AG04450 (cell line): ENCODE measurements at regions not wholly inside any gene's neighbourhood (a gene's known extent, or its start where the extent isn't known, plus 50 kb on each side); places are given as distances from the start of the nearest gene placed in this dataset.

Source experiments
- CTCF ChIA-PET: fragments of 300-600, 350-600 bp; formaldehyde crosslinking; extraction: SDS; loops from one replicate; lab custom pipeline; 2022; ENCODE audit warnings: antibody characterized with exemption, inconsistent platforms; lab: Charles Lee
- POLR2A ChIA-PET: fragments of 350-600 bp; formaldehyde crosslinking; extraction: SDS; loops from one replicate; lab custom pipeline; 2021; ENCODE audit warnings: antibody characterized with exemption, inconsistent platforms; lab: Yijun Ruan, JAX
- DNase-seq: peaks from one replicate; pipeline ENCODE4 v3.0.0-alpha.2; 2011; ENCODE audit warnings: low read depth, low spot score
- H3K27ac ChIP-seq: one replicate; pipeline ENCODE4 v1.5.1; 2012; ENCODE audit warnings: low read depth, low read length, control low read depth
- H3K27me3 ChIP-seq: one replicate; pipeline ENCODE4 v1.6.0; 2012; ENCODE audit warnings: low read length; ENCODE audit not compliant: control insufficient read depth, insufficient read depth
- H3K4me3 ChIP-seq: 2 replicates; pipeline ENCODE4 v1.5.1; 2011; ENCODE audit warnings: mild to moderate bottlenecking, low read depth, low read length, control low read depth
- H3K9me3 ChIP-seq: 2 replicates; pipeline ENCODE4 v1.5.1; 2012; ENCODE audit warnings: low read length; ENCODE audit not compliant: control insufficient read depth, insufficient read depth
- CTCF ChIP-seq: IDR thresholded peaks from 2 replicates; pipeline ENCODE4 v1.5.1; 2011; ENCODE audit warnings: low read depth, low read length, control low read depth, inconsistent platforms

GRCh38 chr6:67885081-67886033 is 749.7 kb upstream of the ADGRB3 start:
- DNase-seq, result no peak
- peaks cover 28% of the 10 kb centered on the region for H3K9me3 ChIP-seq
- TF ChIP-seq CTCF, result no peak
- CTCF ChIA-PET, result no interaction called here
- POLR2A ChIA-PET, result no interaction called here
- no peaks in the 10 kb centered on the region for H3K27me3 ChIP-seq
- H3K27ac ChIP-seq, result no peak overlapping the region
- H3K4me3 ChIP-seq, result no peak overlapping the region

GRCh38 chr6:67884442-67884841 is 750.6 kb upstream of the ADGRB3 start:
- CTCF ChIA-PET, result no interaction called here
- Histone ChIP-seq H3K27me3 (no peaks in the 10 kb centered on the region), H3K4me3 (no peak overlapping the region), H3K9me3 (peaks cover 28% of the 10 kb centered on the region), H3K27ac (no peak overlapping the region)
- no peak for TF ChIP-seq CTCF
- no peak for DNase-seq
- POLR2A ChIA-PET, result no interaction called here

GRCh38 chr6:67883500-67884366 is 751.3 kb upstream of the ADGRB3 start:
- peaks cover 26% of the 10 kb centered on the region for H3K9me3 ChIP-seq
- ChIA-PET POLR2A (no interaction called here), CTCF (no interaction called here)
- H3K27ac ChIP-seq, result no peak overlapping the region
- no peak for TF ChIP-seq CTCF
- no peaks in the 10 kb centered on the region for H3K27me3 ChIP-seq
- no peak overlapping the region for H3K4me3 ChIP-seq
- DNase-seq, result no peak

DNA sequence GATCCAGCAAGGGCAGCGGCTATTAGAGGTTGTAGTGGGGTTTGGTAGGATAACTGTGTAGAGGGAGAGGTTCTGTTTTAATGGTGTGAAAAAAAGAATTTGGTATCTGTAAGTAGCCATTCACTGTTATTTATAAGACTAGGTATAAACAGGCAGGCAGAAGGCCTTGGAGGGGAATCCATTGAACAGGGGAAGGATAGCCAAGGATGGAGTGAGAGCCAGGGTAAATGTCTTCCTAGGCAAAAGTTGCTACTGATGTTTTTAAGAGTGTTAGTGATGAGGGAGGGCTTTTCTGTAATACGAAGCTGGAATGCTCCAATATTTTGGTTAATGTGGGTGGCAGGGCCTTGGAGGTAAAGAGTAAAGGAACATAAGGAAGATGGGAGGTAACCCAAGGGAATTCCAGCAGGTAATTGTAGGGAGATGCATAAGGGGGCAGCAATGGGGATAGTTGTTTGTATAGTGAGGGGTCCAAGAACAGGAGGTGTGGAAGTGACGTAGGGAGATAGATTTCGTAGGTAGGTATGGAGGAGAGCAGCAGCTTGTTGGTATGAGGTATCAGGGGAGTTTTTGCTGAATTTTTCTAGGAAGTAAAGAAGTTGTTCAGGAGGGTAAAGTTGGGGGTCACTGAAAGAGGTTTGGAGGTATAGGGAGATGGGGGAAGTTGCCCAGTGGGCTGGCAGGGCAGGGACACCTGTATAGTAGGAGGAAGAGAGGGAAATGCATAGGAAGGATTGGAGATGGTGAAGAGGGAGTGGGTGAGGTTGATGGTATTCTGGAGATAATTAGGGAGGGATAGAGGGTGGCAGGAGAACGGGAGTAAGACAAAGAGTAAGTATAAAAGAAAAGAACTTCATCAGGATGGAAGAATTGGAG is 752.4 kb upstream of the ADGRB3 start:
- Histone ChIP-seq H3K27ac (no peak overlapping the region), H3K4me3 (no peak overlapping the region), H3K9me3 (peaks cover 18% of the 10 kb centered on the region), H3K27me3 (no peaks in the 10 kb centered on the region)
- TF ChIP-seq CTCF, result no peak
- ChIA-PET POLR2A (no interaction called here), CTCF (no interaction called here)
- no peak for DNase-seq
